ENCODE measurements at regions not wholly inside any gene's neighbourhood (a gene's known extent, or its start where the extent isn't known, plus 50 kb on each side); places are given as distances from the start of the nearest gene placed in this dataset.

GRCh38 chr7:25486656-25487055, 258.4 kb upstream of the NPVF start:
- DNase-seq (no peak), ATAC-seq (ENCODE audit: poor library complexity) (no peak)
- no peak overlapping the region for H3K4me3 Mint-ChIP-seq
- H3K4me1 ChIP-seq (ENCODE audit: insufficient read depth, low read length), result no peaks in the 10 kb centered on the region
- H3K9me3 ChIP-seq (ENCODE audit: control insufficient read depth in 1 of 2, insufficient read depth in 1 of 2, low read length in 2 of 2), result no peaks in the 10 kb centered on the region
- peaks cover 7% of the 10 kb centered on the region for H3K27me3 Mint-ChIP-seq
- H3K9me3 Mint-ChIP-seq, result no peaks in the 10 kb centered on the region
- ChIA-PET POLR2A (no interaction called here), CTCF (interaction anchor here (1.1 kb wide), 1 partner anchor 41 kb away, joined by 3 read pairs; no protein-coding TSS in a partner anchor)
- no peaks in the 10 kb centered on the region for H3K36me3 ChIP-seq (ENCODE audit: insufficient read depth, low read length)
- H3K27ac Mint-ChIP-seq, result no peak overlapping the region
- no peaks in the 10 kb centered on the region for H3K27me3 ChIP-seq (ENCODE audit: control insufficient read depth in 1 of 2, insufficient read depth in 2 of 2, low read length in 2 of 2)
- intact Hi-C loops (cut with DNase I, micrococcal nuclease), result no loop called here
- H3K36me3 Mint-ChIP-seq (ENCODE audit: low read depth), result no peaks in the 10 kb centered on the region
- no peaks in the 10 kb centered on the region for H3K4me1 Mint-ChIP-seq (ENCODE audit: low read depth)
- H3K4me3 ChIP-seq (ENCODE audit: low read length), result no peak overlapping the region
- H3K27ac ChIP-seq (ENCODE audit: low read depth in 1 of 2, low read length in 2 of 2), result no peak overlapping the region
- TF ChIP-seq CTCF (IDR thresholded peaks at IDR 0.05), result no peak

GRCh38 chr7:25493805-25494366, 265.6 kb upstream of the NPVF start:
- Mint-ChIP-seq H3K27ac (no peak overlapping the region), H3K27me3 (no peaks in the 10 kb centered on the region), H3K4me1 (ENCODE audit: low read depth) (peaks cover 10% of the 10 kb centered on the region), H3K4me3 (no peak overlapping the region), H3K9me3 (no peaks in the 10 kb centered on the region), H3K36me3 (ENCODE audit: low read depth) (no peaks in the 10 kb centered on the region)
- H3K36me3 ChIP-seq (ENCODE audit: insufficient read depth, low read length), result no peaks in the 10 kb centered on the region
- no peak for DNase-seq
- intact Hi-C loops (cut with DNase I, micrococcal nuclease), result no loop called here
- ChIA-PET CTCF (no interaction called here), POLR2A (no interaction called here)
- no peak overlapping the region for H3K4me3 ChIP-seq (ENCODE audit: low read length)
- no peak overlapping the region for H3K27ac ChIP-seq (ENCODE audit: low read depth in 1 of 2, low read length in 2 of 2)
- TF ChIP-seq CTCF (IDR thresholded peaks at IDR 0.05), result no peak
- H3K9me3 ChIP-seq (ENCODE audit: control insufficient read depth in 1 of 2, insufficient read depth in 1 of 2, low read length in 2 of 2), result no peaks in the 10 kb centered on the region
- no peak for ATAC-seq (ENCODE audit: poor library complexity)
- H3K27me3 ChIP-seq (ENCODE audit: control insufficient read depth in 1 of 2, insufficient read depth in 2 of 2, low read length in 2 of 2), result no peaks in the 10 kb centered on the region
- peaks cover 11% of the 10 kb centered on the region for H3K4me1 ChIP-seq (ENCODE audit: insufficient read depth, low read length)

GRCh38 chr7:25494896-25495295, 266.6 kb upstream of the NPVF start:
- Mint-ChIP-seq H3K4me3 (no peak overlapping the region), H3K36me3 (ENCODE audit: low read depth) (no peaks in the 10 kb centered on the region), H3K27me3 (no peaks in the 10 kb centered on the region), H3K4me1 (ENCODE audit: low read depth) (peaks cover 10% of the 10 kb centered on the region), H3K9me3 (no peaks in the 10 kb centered on the region), H3K27ac (no peak overlapping the region)
- Histone ChIP-seq H3K27ac (ENCODE audit: low read depth in 1 of 2, low read length in 2 of 2) (no peak overlapping the region), H3K4me1 (ENCODE audit: insufficient read depth, low read length) (peaks cover 11% of the 10 kb centered on the region), H3K4me3 (ENCODE audit: low read length) (no peak overlapping the region), H3K9me3 (ENCODE audit: control insufficient read depth in 1 of 2, insufficient read depth in 1 of 2, low read length in 2 of 2) (no peaks in the 10 kb centered on the region), H3K27me3 (ENCODE audit: control insufficient read depth in 1 of 2, insufficient read depth in 2 of 2, low read length in 2 of 2) (no peaks in the 10 kb centered on the region), H3K36me3 (ENCODE audit: insufficient read depth, low read length) (no peaks in the 10 kb centered on the region)
- ATAC-seq (ENCODE audit: poor library complexity), result no peak
- ChIA-PET CTCF (no interaction called here), POLR2A (no interaction called here)
- no peak for DNase-seq
- no peak for TF ChIP-seq CTCF (IDR thresholded peaks at IDR 0.05)
- intact Hi-C loops (cut with DNase I, micrococcal nuclease), result no loop called here
